ENCODE measurements at regions not wholly inside any gene's neighbourhood (a gene's known extent, or its start where the extent isn't known, plus 50 kb on each side); places are given as distances from the start of the nearest gene placed in this dataset.

- TF ChIP-seq CTCF (IDR thresholded peaks at IDR 0.05) (no peak), POLR2AphosphoS5 (IDR thresholded peaks at IDR 0.05) (no peak), POLR2A (IDR thresholded peaks at IDR 0.05) (no peak), EP300 (IDR thresholded peaks at IDR 0.05) (no peak)
Observed at GRCh38 chr11:11675671-11676181, 53.9 kb upstream of the GALNT18 start.

All from gastroesophageal sphincter (tissue), 3 donors.